Pons (tissue), 1 donor: ENCODE measurements at regions not wholly inside any gene's neighbourhood (a gene's known extent, or its start where the extent isn't known, plus 50 kb on each side); places are given as distances from the start of the nearest gene placed in this dataset.
A peak's percentile ranks its signal among the peaks of the same experiment; 100 is the strongest.

Experiments
- DNase-seq: peaks from one replicate; pipeline ENCODE4 v3.0.0-alpha.2; 2016; ENCODE audit warnings: low spot score

DNA sequence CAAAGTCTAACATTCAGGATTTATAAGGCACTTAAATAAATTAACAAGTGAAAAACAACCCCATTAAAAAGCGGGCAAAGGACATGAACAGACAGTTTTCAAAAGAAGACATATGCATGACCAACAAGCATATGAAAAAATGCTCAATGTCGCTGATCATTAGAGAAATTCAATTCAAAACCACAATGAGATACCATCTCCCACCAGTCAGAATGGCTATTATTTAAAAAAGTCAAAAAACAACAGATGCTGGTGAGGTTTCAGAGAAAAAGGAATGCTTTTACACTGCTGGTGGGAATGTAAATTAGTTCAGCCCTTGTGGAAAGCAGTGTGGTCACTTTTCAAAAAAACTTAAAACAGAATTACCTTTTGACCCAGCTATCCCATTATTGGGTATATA is 60.7 kb upstream of the BDKRB2 start:
- no peak for DNase-seq

DNA sequence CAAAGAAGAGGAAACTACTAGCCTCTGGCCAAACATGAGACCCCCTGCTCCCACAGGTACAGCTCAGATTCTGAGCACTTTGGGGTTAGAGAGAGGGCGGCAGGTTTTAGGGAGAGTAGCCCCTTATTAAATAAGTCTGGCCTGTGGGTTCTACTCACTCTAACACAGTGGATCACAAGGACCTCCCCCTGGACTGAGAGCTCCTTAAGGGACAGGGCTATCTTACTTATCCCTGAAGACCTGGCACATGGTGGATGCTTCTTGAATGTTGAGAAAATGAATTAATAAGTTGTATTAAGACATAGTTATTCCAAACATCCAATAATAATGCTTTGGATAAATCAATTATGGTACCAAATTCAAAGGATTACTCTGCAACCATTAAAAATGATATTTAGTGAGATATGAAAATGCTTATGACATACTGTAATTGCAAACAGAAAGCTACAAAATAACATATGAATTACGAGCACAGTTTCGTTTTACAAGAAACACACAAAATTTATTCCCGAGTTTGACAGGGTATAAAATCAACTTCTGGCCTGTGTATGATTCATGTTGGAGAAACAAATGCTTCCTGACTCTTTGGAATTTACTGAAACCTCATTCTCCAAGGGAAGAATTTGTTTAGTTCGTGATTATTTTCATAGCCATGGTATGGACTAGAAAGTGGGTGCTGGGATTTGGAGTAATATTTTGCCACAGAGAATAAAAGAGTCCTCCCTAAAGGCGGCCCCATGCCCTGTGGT is 59.3 kb upstream of the BDKRB2 start:
- DNase-seq = no peak

GRCh38 chr14:96146131-96146771 is 58.4 kb upstream of the BDKRB2 start:
- peak; percentile 95 for DNase-seq

DNA sequence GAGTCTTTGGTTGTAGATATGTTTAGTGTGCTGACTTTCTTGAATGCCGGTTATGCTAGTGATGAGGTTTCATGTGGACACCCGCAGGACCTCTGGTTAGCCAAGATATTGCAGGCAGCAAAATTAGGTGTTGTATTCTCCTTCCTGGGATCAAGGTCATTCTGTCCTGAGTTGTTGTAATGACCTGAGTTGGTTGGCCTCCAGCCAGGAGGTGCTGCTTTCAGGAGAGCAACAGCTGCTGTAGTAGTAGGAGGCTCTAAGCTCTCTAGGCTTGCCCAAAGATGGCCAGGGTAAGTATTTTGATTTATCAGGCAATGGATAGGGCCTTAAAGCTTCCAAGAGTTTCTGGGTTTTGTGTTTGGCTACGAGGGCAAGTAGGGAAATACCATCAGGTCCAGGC is 56.0 kb upstream of the BDKRB2 start:
- DNase-seq = no peak

GRCh38 chr14:96149131-96149530 is 55.5 kb upstream of the BDKRB2 start:
- no peak for DNase-seq

GRCh38 chr14:96150214-96150613 is 54.4 kb upstream of the BDKRB2 start:
- DNase-seq = no peak

DNA sequence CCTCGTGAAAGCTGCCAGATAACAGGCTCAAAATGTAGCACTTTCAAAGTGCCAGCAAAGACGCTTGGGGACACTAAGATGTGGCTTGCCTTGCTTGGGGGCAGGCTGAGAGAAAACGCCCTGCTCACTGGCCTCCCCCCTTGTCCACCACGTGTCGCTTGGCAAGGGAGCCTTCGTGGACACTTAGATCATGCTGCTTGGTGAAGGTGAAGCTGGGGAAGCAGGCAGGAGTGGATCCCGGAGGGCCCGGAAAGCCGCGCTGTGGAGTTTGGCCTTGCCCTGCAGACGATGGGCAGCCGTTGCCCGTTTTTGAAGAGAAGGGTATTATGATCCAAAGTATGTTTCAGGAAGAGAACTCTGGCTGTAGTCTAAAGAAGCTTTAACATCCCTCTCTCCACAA is 53.4 kb upstream of the BDKRB2 start:
- DNase-seq = no peak

DNA sequence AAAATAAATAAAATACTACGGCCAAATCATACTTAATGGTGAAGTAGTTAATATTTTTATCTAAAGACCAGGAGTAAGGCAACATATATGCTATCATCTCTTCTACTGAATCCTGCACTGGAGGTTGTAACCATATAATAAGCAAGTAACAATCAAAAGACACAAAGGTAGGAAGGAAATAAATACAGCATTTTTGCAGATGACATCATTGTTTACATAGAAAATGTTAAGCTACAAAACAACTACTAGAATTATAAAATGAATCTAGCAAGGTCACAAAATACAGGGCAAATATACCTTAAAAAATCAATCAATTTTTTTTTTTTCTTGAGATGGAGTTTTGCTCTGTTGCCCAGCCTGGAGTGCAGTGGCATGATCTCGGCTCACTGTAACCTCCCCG is 51.6 kb upstream of the BDKRB2 start:
- no peak for DNase-seq
